HG02981 (cell line): ENCODE measurements at regions not wholly inside any gene's neighbourhood (a gene's known extent, or its start where the extent isn't known, plus 50 kb on each side); places are given as distances from the start of the nearest gene placed in this dataset.
A peak's percentile ranks its signal among the peaks of the same experiment; 100 is the strongest.
"Not testable (repeated sequence)": the region's sequence is repeated elsewhere in the genome, so short reads cannot be mapped to it uniquely, and the experiment has no call there.

Experiments used
- ATAC-seq: cut with Tn5 transposase; IDR thresholded peaks from one replicate; pipeline ENCODE4 v1.9.1; 2021; ENCODE audit warnings: mild to moderate bottlenecking, moderate library complexity; ENCODE audit not compliant: unreplicated experiment

DNA sequence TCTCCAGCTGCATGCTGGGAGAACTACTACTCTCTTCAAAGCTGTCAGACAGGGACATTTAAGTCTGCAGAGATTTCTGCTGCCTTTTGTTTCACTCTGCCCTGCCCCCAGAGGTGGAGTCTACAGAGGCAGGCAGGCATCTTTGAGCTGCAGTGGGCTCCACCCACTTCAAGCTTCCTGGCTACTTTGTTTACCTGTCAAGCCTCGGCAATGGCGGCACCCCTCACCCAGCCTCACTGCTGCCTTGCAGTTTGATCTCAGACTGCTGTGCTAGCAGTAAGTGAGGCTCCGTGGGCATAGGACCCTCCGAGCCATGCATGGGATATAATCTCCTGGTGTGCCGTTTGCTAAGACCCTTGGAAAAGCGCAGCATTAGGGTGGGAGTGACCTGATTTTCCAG, 61.7 kb downstream of the DMRTA1 start:
- ATAC-seq = not testable (repeated sequence)

DNA sequence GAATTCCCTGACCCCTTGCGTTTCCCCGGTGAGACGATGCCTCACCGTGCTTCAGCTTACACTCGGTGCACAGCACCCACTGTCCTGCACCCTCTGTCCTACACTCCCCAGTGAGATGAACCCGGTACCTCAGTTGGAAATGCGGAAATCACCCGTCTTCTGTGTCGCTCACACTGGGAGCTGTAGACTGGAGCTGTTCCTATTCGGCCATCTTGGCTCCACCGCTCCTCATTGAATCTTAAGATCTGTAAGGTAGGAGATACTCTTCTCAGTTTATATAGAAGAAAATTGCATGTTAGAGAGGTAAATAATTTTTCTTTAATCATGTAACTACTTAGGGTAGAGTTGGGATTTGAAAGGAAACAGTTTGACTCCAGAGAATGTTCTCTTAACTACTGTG, 62.2 kb downstream of the DMRTA1 start:
- no peak for ATAC-seq

DNA sequence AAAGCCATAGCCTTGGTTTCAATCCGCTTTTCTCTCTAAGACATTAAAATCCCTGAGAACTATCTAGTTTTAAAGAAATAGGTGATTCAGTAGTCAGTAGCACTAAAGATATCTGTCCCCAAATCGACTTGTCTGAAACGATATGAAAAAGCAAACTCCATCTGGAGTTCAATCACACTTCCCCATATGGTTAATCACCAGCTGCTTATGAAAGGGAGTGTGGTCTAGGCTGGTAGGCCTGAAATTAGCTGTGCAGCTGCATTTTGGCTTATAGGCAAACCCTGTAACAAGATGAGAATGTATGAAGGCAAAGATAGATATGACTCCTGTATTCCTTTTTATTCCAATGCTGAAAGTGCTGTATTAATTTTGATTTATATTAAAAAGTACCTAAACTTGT, 65.9 kb downstream of the DMRTA1 start:
- peak; percentile 81 for ATAC-seq

DNA sequence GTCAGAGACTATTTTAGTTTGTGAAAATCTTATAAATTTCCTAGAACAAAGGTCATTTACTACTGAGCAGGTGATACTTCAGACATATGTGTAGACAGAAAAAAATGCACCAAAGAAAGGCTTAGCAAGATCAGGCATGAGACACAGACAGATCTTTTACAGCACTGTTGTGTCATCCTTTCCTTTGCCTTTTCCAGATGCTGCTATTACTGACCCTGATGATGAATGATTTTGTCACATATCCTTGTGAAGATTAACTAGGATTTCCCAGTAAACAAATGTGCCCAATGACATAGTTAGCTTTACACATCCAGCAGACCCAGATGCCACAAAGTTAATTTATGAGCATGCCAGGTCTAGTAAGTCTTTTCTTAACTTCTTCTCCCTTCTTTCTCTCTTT, 68.2 kb downstream of the DMRTA1 start:
- no peak for ATAC-seq

DNA sequence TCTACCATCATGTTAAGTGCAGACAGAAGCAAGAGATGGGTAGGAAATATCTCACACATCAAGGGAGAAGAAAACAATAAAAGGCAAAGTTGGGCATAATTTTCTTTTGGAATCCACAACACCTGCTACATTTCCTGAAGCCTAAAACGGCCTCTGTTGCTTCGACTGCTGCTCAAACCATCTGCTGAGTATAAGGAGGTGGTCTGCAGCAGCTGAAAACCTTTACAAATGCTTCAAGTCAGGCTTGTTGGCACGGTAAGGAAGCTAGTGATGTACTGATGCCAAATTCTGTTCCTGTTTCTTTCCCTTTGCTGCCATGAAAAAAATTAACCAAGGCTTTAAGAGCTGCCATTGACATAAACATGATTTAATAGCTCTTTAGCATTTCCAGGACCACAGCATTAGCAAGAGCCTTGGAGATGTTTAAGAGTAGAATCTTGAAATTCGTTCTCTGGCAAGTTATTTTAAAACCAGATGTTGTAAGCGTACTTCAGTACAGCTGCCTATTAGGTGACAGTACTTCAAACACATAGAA, 75.6 kb downstream of the DMRTA1 start:
- ATAC-seq = no peak

DNA sequence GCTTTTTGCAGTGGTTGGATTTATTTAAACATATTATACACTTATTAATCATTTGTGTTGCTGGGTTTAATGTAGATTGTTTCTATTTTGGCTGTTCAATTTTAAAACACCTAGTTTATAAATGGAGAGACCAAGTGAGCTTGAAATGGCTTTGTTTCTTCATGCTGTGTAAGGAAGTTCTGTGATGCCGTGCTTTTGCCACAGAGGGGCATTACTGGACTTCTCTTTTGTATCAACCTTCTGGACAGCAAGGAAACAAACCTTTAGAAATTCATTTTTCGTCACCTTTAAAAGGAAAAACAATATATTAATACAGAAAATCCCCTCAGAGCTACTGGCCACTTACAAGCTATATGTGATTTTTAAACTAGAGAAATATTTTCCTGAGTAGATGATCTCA, 81.9 kb downstream of the DMRTA1 start:
- no peak for ATAC-seq

DNA sequence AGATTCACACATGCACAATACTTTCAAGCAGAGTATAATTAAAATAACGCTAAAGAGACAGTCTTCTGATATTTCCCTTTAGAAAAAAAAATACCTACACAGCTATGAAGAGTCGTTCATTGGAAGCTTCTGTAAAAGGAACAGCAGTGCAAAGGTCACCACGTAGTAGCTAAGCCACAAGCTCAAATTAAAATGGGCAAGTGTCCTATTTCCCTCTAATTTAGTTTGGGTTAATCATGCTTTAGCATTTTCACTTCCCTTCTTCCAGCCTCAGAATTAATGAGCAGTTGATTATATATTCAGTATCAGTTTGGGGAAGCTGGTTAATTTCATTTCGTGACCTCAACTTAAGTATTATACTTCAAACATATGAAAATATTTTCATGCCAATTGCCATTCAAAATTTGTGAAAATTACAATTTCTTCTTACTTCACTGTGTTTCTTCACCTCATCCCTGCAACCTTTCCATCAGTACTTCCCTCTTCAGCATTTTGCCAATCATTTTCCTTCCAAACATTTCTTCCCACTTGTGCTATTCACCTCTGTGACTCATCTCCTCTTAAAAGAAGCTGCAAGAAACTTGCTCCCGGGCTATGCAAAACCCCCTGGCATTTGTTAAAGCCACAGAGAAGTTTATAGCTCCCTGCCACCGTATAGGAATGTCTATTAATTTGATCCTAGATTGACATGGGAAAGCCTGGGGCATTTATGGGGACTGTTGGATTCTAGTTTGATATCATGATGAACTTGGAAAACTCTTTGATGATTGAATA, 83.0 kb downstream of the DMRTA1 start:
- no peak for ATAC-seq

DNA sequence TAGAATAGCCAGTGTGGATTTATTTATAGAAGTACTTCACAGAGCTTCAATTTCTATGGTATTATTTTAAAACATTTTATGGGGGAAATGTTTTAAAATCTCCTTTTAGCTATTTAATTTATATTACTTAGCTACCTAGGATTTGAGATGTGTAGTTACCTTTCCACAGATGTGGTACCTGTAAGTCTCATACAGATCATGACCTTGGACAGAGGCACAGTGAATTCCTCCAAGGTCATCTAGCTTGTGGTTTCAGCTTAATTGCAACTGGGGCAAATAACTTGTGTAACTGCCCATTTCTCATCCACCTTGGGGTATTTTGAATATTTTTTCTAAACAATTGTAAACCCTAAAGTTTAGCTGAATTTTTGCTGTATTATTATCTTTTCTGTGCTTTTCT, 89.2 kb downstream of the DMRTA1 start:
- ATAC-seq = no peak

DNA sequence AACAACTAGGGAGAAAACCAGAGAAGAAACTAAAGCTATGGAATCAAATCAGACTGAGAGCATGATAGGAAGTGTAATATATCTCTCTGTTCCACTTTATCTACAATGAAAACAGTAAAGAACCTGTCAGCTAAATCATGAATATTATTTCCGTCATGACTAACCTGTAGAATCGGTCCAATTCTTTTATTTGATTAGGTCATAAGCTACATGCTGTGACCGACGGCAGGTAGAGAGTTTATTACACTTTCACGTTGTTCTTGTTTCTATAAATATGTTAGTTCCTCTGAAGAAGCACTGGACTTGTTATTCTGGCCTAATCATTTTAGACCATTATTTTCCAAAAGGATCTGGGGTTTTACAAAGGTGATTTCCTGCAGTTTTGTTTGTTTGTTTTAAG, 91.1 kb downstream of the DMRTA1 start:
- no peak for ATAC-seq

DNA sequence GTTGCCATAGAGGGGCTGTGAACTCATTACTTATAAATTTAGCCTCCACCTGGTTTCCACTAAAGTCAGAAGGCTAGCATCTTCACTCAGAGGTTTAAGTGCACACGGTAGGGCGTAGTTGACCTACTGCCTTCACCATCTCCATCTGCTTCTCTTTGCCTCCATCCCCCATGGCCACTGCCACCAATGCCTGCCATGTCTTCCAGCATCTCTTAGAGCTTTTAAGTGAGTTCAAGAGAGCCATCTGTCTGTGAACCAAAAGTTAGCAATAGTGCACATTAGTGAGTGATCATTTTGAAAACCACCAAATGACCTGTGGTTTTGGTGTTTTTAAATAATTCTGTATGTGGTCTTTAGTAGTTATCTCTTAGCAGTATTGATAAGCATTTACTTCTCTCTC, 102.0 kb downstream of the DMRTA1 start:
- ATAC-seq = no peak

DNA sequence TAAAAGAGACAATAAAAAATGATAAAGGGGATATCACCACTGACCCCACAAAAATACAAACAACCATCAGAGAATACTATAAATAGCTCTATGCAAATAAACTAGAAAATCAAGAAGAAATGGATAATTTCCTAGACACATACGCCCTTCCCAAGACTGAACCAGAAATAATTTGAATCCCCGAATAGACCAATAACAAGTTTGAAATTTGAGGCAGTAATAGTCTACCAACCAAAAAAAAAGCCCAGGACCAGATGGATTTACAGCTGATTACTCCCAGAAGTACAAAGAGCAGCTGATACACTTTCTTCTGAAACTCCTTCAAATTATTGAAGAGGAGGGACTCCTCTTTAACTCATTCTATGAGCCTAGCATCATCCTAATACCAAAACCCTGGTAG, 128.1 kb downstream of the DMRTA1 start:
- no peak for ATAC-seq

DNA sequence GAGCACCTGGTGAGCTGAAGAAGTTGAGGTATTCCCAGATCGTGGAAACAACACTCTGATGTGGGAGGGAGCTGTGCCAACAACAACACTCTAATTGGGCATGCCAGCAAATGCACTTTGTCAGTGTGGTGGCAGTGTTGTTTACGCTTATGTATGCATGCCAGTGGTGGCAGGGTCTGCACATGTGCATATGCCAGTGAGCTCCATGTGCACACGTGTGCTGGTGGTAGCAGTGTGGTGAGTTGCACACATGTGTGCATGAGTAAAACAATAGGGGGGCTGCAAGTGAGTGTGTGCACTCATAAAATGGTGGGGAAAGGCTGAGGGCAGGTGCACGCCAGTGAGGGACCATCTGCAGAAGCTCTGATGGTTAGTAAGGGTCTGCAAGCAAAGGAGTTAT, 134.2 kb downstream of the DMRTA1 start:
- no peak for ATAC-seq

DNA sequence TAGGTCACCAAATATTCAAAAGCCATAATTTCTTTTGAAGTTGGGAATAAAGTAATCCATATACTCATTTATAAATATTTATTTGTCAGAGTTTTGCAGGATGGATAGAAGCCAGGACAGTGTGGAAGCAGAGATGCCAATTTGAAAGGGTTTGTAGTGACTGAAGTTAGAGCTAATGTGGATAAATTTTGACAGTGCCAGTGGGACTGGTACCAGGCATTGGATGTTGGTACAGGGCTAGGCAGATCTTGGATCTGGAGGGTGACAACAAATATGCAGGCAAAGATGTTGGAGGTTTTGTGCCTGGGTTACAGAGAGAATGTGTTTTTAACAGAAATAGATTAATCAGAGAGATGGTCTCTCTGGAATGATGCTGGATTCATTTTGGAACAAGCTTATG, 135.6 kb downstream of the DMRTA1 start:
- ATAC-seq = no peak

DNA sequence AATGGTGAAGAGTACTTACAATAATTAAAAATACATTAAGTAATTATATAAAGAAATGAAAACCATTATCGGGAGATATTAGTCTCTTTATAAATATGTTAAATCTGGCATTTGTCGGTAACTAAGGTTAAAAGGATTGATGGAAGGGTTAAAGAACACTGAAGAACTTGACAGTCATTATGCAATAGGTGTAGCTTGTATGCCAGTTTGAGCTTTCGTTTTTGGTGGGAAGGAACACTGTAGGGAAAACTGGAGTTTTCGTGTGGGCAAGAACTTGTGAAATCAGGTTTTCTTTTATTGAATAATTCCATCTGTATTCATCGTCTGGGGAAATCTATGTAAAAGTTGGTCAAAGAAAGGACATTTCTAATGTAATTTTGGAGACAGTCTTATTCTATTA, 142.3 kb downstream of the DMRTA1 start:
- ATAC-seq = no peak

DNA sequence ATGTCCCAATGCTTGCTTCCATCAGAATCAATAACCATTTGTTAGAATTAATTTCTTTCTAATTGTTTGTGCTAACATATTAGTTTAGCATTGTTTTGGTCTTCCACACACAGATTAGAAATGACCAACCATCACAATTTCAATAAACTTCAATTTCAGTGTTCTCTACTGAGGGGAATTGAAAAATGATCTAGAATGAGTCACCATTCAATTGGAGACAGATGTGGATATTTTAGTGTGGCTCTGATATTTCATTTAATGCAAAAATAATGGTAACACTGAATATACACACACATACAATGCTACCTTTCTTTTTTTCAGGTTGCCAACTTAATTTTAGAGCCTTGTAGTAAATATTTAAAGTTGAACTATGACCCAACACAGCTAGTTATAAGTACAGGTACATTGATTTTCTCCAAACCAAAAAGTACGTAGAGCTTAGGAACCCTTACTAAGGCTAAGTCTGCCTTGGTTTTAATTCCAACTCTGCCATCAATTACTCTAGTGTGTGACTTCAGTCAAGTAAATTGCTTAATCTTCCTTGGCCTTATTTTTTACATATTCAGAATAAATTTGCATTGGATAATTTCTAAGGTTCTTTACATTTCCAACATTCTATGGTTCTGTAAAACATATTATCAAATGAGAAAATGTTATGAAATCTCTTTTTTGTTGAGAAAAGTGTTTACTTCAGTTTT, 143.9 kb downstream of the DMRTA1 start:
- ATAC-seq = no peak

DNA sequence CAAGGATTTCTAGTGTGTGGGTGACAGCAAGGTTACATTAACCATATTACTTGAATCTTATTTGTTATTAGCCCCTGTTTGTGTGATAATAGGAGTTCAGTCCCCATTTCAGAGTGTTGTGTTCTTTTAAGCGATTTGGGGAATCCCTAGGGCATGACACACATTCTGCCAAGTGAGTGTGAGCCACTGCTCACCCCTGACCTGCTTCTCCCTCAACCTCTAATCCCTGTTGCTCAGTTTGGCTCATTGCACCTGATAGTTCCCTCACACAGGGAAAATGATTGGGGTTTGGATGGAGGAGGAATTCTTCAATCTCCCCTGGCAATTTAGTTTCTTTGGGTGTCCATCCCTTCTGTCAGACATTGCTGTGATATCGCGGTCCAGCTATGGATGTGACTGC, 149.2 kb downstream of the DMRTA1 start:
- no peak for ATAC-seq

DNA sequence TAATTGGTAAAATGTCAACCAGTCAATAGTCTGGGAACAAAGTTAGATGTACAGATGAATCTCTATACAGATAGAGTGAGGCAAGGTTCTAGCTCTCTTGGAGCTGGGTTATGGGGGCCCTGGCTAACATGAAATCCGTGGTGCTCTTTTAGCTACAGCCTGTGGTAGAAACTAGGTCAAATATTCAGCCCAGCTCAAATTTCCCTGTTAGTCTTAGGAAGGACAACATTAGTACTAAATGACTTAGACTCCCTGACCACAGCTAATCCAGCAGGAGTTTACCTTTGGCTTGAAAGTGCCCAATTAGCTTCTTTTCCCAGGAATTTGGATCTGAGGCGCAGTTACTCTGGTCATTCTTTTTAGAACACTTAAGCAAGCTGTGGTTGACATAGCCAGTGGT, 170.5 kb downstream of the DMRTA1 start:
- no peak for ATAC-seq

DNA sequence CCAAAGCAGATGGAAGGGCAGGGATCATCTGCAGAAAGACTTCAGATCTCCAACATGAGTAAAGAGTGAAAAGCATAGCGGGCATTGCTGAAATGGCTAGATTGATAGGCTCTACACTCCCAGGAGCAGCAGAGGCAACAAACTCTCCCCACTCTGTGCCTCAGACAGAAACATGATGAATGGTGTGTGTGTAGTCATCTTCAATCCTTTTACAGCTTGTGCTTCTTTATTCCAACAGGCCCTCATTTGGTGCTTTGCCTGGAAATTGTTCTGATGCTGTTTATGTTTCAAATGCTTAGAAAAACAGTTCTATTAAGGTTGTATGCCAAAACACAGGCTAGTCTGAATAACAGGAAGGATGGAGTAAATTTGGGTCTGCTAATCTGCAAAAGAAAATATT, 176.2 kb downstream of the DMRTA1 start:
- no peak for ATAC-seq

DNA sequence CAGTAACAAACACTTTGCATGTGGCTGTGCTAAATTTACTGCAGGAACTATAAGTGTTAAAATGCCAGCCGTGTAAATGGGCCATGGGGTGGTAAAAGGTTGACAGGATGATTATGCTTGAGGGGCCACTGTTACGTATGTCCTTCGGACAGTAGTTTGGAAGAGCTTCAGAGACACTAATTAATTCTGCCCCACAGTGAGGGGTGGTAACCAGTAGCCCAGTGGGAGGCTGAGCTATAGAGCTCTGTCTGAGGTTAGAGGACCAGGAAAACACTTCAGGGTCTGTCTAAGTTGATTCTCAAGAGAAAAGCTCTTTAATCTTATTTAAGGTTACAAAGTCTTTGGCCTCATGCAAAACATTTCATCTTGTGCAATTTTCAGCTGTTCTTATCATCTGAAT, 176.6 kb downstream of the DMRTA1 start:
- no peak for ATAC-seq

DNA sequence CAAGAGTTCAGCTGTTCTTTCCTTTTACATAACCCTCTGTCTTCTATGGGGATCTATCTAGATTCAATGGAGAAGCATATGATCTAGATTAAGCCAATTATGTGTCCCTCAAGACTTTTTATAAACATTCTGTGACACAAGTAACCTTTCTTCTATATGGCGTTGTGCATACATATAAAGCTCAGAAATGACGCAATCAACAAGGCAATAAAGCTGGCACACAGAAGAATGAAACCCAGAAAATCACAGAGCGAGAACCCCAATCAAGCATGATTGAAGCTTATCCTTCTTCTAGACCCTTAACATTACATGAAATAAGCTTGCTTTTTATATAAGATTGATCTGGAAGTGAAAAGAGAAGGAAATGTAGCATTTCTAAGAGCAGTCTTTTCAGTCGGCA, 178.9 kb downstream of the DMRTA1 start:
- no peak for ATAC-seq

DNA sequence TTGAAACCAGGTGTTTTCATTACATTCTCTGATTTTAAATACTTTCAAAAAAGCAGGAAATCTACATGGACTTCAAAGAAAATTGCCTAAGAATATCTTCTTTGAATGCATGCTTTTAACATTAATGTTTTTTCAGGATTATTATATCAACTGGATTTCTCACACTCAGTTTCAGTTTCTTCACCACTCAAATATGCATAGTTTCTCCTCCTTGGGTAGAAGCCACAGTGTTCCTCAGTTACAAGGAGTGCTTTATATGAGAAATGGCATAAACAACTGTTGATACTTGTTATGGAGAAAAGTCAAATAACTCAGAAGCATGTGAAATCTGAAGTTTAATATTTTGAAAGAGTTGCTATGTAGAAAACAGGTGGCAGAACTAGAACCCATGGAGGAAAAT, 196.9 kb downstream of the DMRTA1 start:
- ATAC-seq = no peak

DNA sequence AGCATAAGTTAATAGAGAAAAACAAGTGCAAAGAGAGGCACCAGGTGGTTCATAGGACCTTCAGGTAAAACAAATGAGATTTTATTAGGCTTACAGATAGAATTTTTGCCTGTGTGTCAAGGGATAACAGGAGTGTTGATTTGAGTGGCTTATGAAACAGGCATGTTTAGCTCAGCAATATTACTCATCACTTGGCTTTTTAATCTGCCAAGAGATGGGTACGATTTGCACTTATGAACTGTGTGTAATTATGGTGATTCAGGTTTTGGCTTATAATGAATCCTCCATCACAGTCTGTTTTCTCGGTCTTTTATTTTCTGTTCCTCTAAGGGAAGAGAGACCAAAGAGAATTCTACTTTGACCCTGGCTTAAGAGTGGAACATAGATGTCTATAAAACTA, 199.3 kb downstream of the DMRTA1 start:
- ATAC-seq = no peak
